Stimulated activated CD8-positive, alpha-beta memory T cell treated with anti-CD3 and anti-CD28 coated beads, Interleukin-7, amount 100 ng/mL, for 48 hours (primary cell): ENCODE measurements at regions not wholly inside any gene's neighbourhood (a gene's known extent, or its start where the extent isn't known, plus 50 kb on each side); places are given as distances from the start of the nearest gene placed in this dataset.

Experiments used
- DNase-seq, 2 donors: peaks; one replicate each; pipeline ENCODE4 v3.0.0-alpha.2; 2020; ENCODE audit warnings: low read depth in 1 of 2; ENCODE audit errors: extremely low read depth in 1 of 2

GRCh38 chr10:2005546-2005945 lies 268.2 kb upstream of the ADARB2 start:
- no peak for DNase-seq

GRCh38 chr10:1992930-1993329 lies 255.6 kb upstream of the ADARB2 start:
- no peak for DNase-seq

- DNase-seq: no peak
Observed at GRCh38 chr10:1989090-1989489, 251.8 kb upstream of the ADARB2 start.

- no peak for DNase-seq
Observed at GRCh38 chr10:1981976-1982375, 244.7 kb upstream of the ADARB2 start.

- DNase-seq: no peak
Observed at GRCh38 chr10:1980459-1980858, 243.1 kb upstream of the ADARB2 start.

- no peak for DNase-seq
Observed at GRCh38 chr10:1978584-1978983, 241.3 kb upstream of the ADARB2 start.

GRCh38 chr10:1977461-1977860 lies 240.1 kb upstream of the ADARB2 start:
- no peak for DNase-seq

- no peak for DNase-seq
Observed at GRCh38 chr10:1972406-1972805, 235.1 kb upstream of the ADARB2 start.

- no peak for DNase-seq
Observed at GRCh38 chr10:1968257-1969033, 231.1 kb upstream of the ADARB2 start.

GRCh38 chr10:1966712-1967376 lies 229.5 kb upstream of the ADARB2 start:
- DNase-seq: no peak

GRCh38 chr10:1964476-1964875 lies 227.2 kb upstream of the ADARB2 start:
- no peak for DNase-seq

GRCh38 chr10:1963341-1963740 lies 226.0 kb upstream of the ADARB2 start:
- no peak for DNase-seq

- DNase-seq: no peak
Observed at GRCh38 chr10:1961989-1962388, 224.7 kb upstream of the ADARB2 start.

- no peak for DNase-seq
Observed at GRCh38 chr10:1960982-1961381, 223.7 kb upstream of the ADARB2 start.

GRCh38 chr10:1957057-1957456 lies 219.7 kb upstream of the ADARB2 start:
- DNase-seq: no peak

GRCh38 chr10:1954300-1954699 lies 217.0 kb upstream of the ADARB2 start:
- DNase-seq: no peak

GRCh38 chr10:1952126-1953095 lies 215.1 kb upstream of the ADARB2 start:
- DNase-seq: no peak

GRCh38 chr10:1950803-1951495 lies 213.6 kb upstream of the ADARB2 start:
- no peak for DNase-seq

- DNase-seq: no peak
Observed at GRCh38 chr10:1947464-1948003, 210.2 kb upstream of the ADARB2 start.

GRCh38 chr10:1944487-1944886 lies 207.2 kb upstream of the ADARB2 start:
- DNase-seq: no peak
